ENCODE measurements at regions not wholly inside any gene's neighbourhood (a gene's known extent, or its start where the extent isn't known, plus 50 kb on each side); places are given as distances from the start of the nearest gene placed in this dataset.

- TF ChIP-seq, protein P1, sequence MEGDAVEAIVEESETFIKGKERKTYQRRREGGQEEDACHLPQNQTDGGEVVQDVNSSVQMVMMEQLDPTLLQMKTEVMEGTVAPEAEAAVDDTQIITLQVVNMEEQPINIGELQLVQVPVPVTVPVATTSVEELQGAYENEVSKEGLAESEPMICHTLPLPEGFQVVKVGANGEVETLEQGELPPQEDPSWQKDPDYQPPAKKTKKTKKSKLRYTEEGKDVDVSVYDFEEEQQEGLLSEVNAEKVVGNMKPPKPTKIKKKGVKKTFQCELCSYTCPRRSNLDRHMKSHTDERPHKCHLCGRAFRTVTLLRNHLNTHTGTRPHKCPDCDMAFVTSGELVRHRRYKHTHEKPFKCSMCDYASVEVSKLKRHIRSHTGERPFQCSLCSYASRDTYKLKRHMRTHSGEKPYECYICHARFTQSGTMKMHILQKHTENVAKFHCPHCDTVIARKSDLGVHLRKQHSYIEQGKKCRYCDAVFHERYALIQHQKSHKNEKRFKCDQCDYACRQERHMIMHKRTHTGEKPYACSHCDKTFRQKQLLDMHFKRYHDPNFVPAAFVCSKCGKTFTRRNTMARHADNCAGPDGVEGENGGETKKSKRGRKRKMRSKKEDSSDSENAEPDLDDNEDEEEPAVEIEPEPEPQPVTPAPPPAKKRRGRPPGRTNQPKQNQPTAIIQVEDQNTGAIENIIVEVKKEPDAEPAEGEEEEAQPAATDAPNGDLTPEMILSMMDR (IDR thresholded peaks at IDR 0.05; ENCODE audit: insufficient read depth, low read depth, low read length): no peak
- no peak for TF ChIP-seq EZH2 (IDR thresholded peaks at IDR 0.05; ENCODE audit: insufficient read depth, low read length)
Measured at GRCh38 chr13:73733706-73734105, 400.5 kb downstream of the KLF12 start.
